Osteocyte (in vitro differentiated cells): ENCODE measurements at regions not wholly inside any gene's neighbourhood (a gene's known extent, or its start where the extent isn't known, plus 50 kb on each side); places are given as distances from the start of the nearest gene placed in this dataset.

Source experiments
- DNase-seq: peaks from one replicate; pipeline ENCODE4 v3.0.0; 2021; ENCODE audit warnings: mixed read lengths; ENCODE audit not compliant: unreplicated experiment; ENCODE audit errors: extremely low spot score
- H3K27ac Mint-ChIP-seq: one replicate; pipeline ENCODE4 v1.8.0; 2021; ENCODE audit warnings: mild to moderate bottlenecking, mixed read lengths; ENCODE audit not compliant: unreplicated experiment
- H3K27me3 Mint-ChIP-seq: one replicate; pipeline ENCODE4 v1.8.0; 2021; ENCODE audit warnings: mixed read lengths; ENCODE audit not compliant: unreplicated experiment
- H3K36me3 Mint-ChIP-seq: one replicate; pipeline ENCODE4 v1.8.0; 2021; ENCODE audit warnings: mixed read lengths; ENCODE audit not compliant: unreplicated experiment
- H3K4me1 Mint-ChIP-seq: one replicate; pipeline ENCODE4 v1.8.0; 2021; ENCODE audit warnings: mixed read lengths; ENCODE audit not compliant: unreplicated experiment
- H3K4me3 Mint-ChIP-seq: one replicate; pipeline ENCODE4 v1.8.0; 2021; ENCODE audit warnings: mild to moderate bottlenecking, moderate library complexity, mixed read lengths; ENCODE audit not compliant: unreplicated experiment
- H3K9me3 Mint-ChIP-seq: one replicate; pipeline ENCODE4 v1.8.0; 2021; ENCODE audit warnings: mixed read lengths; ENCODE audit not compliant: unreplicated experiment
- TF ChIP-seq, protein P1 (sequence below): fragments of 200-600 bp; sonication (generic); IDR thresholded peaks from 2 replicates; pipeline ENCODE4 v1.5.0; 2021; ENCODE audit warnings: antibody characterized with exemption, mild to moderate bottlenecking, moderate library complexity

DNA sequence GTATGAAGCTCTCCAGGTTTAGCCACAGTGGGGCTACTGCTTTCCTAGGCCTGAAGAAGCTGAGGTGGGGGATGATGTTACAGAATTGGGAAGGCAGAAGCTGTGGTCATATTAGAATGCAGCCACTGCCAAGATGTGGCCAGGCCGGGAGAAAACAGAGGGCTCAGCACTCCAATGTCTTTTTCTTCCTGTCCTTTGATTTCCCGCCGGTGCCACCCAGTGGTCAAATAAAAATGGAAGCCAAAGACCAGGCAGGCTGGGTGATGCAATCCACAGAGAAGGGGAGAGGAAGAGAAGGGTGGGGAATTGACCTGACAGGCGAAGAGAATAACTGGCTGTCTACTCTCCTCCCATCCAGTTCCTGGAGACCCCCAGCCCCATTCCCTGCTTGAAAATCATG, 94.9 kb upstream of the SHISA3 start:
- no peak for DNase-seq
- Mint-ChIP-seq H3K36me3 (no peaks in the 10 kb centered on the region), H3K4me1 (no peaks in the 10 kb centered on the region), H3K9me3 (no peaks in the 10 kb centered on the region), H3K4me3 (no peak overlapping the region), H3K27ac (no peak overlapping the region), H3K27me3 (peaks cover 15% of the 10 kb centered on the region)
- TF ChIP-seq, protein P1, sequence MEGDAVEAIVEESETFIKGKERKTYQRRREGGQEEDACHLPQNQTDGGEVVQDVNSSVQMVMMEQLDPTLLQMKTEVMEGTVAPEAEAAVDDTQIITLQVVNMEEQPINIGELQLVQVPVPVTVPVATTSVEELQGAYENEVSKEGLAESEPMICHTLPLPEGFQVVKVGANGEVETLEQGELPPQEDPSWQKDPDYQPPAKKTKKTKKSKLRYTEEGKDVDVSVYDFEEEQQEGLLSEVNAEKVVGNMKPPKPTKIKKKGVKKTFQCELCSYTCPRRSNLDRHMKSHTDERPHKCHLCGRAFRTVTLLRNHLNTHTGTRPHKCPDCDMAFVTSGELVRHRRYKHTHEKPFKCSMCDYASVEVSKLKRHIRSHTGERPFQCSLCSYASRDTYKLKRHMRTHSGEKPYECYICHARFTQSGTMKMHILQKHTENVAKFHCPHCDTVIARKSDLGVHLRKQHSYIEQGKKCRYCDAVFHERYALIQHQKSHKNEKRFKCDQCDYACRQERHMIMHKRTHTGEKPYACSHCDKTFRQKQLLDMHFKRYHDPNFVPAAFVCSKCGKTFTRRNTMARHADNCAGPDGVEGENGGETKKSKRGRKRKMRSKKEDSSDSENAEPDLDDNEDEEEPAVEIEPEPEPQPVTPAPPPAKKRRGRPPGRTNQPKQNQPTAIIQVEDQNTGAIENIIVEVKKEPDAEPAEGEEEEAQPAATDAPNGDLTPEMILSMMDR: peak; percentile 28

- Mint-ChIP-seq H3K9me3 (no peaks in the 10 kb centered on the region), H3K27me3 (peaks cover under 1% of the 10 kb centered on the region), H3K4me1 (peaks cover under 1% of the 10 kb centered on the region), H3K4me3 (no peak overlapping the region), H3K36me3 (no peaks in the 10 kb centered on the region), H3K27ac (no peak overlapping the region)
- TF ChIP-seq, protein P1: no peak
- no peak for DNase-seq
Observed at GRCh38 chr4:42306221-42307109, 90.8 kb upstream of the SHISA3 start.

GRCh38 chr4:42308247-42308646, 89.0 kb upstream of the SHISA3 start:
- Mint-ChIP-seq H3K4me3 (no peak overlapping the region), H3K4me1 (peaks cover 5% of the 10 kb centered on the region), H3K9me3 (no peaks in the 10 kb centered on the region), H3K27me3 (no peaks in the 10 kb centered on the region), H3K36me3 (no peaks in the 10 kb centered on the region), H3K27ac (no peak overlapping the region)
- TF ChIP-seq, protein P1: no peak
- no peak for DNase-seq

DNA sequence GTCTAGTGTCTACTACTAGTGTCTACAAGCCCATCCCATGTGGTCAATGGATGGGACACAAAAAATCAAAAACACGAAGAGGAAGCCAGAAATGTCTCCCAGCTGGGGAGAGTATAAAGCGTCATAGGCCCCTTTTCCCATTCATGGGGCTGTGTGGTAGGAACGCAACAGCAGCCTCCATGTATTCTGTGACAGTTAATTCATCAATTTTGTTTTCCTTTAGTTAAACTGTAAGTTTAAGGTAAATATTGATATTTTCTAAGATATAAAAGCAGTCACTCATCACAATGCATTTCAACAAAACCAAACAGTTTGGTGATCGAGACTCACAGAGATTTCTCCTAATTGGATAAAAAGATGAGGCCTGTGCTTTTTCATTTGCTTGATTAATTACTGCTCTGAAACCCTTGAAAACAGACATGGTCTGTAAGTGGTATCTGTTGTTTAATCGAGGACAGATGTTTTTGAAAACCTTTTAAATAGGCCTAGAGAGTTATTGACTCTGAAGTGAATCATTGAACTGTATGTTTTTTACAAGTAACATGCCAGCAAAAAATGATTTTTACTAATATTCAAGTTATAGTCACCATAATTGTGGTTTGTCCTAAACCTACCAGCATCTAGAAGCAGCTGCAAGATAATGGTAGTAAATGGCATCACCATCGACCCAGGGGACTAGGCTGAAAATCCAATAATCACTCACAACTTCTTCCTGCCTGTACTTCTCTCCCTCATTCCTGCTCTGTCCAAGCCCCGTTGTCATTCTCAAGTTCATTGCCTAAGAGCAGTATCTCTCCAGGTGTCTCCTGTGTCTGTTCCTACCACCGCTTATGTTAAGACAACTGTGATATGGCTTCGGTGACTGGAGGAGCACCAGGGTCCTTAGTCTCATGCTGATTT, 87.7 kb upstream of the SHISA3 start:
- DNase-seq: no peak

More for the DNA sequence above, 87.7 kb upstream of the SHISA3 start:
- H3K4me1 Mint-ChIP-seq: peaks cover 5% of the 10 kb centered on the region
- H3K27ac Mint-ChIP-seq: no peak overlapping the region
- H3K36me3 Mint-ChIP-seq: no peaks in the 10 kb centered on the region
- no peak overlapping the region for H3K4me3 Mint-ChIP-seq
- TF ChIP-seq, protein P1: no peak
- peaks cover 3% of the 10 kb centered on the region for H3K27me3 Mint-ChIP-seq
- peaks cover 9% of the 10 kb centered on the region for H3K9me3 Mint-ChIP-seq
